GM19324 (cell line): ENCODE measurements at regions not wholly inside any gene's neighbourhood (a gene's known extent, or its start where the extent isn't known, plus 50 kb on each side); places are given as distances from the start of the nearest gene placed in this dataset.
"Not testable (repeated sequence)": the region's sequence is repeated elsewhere in the genome, so short reads cannot be mapped to it uniquely, and the experiment has no call there.

ENCODE experiments used
- ATAC-seq: cut with Tn5 transposase; IDR thresholded peaks from one replicate; pipeline ENCODE4 v1.9.1; 2021; ENCODE audit warnings: mild to moderate bottlenecking, moderate library complexity; ENCODE audit not compliant: unreplicated experiment, low FRiP score

- ATAC-seq = no peak
Measured at GRCh38 chr5:37975531-37975930, 135.7 kb upstream of the GDNF start.

GRCh38 chr5:37971483-37972024 lies 131.7 kb upstream of the GDNF start:
- no peak for ATAC-seq

GRCh38 chr5:37966871-37967270 lies 127.0 kb upstream of the GDNF start:
- no peak for ATAC-seq

GRCh38 chr5:37966291-37966690 lies 126.5 kb upstream of the GDNF start:
- ATAC-seq = no peak

- ATAC-seq = no peak
Measured at GRCh38 chr5:37962389-37962788, 122.5 kb upstream of the GDNF start.

GRCh38 chr5:37957218-37957617 lies 117.4 kb upstream of the GDNF start:
- ATAC-seq = no peak

GRCh38 chr5:37955748-37956147 lies 115.9 kb upstream of the GDNF start:
- no peak for ATAC-seq

GRCh38 chr5:37954561-37954960 lies 114.7 kb upstream of the GDNF start:
- ATAC-seq = no peak

- no peak for ATAC-seq
Measured at GRCh38 chr5:37951946-37952721, 112.3 kb upstream of the GDNF start.

- ATAC-seq = no peak
Measured at GRCh38 chr5:37950436-37950835, 110.6 kb upstream of the GDNF start.

- no peak for ATAC-seq
Measured at GRCh38 chr5:37945446-37945845, 105.6 kb upstream of the GDNF start.

- not testable (repeated sequence) for ATAC-seq
Measured at GRCh38 chr5:37943136-37943535, 103.3 kb upstream of the GDNF start.

GRCh38 chr5:37940931-37941623 lies 101.2 kb upstream of the GDNF start:
- ATAC-seq = no peak

GRCh38 chr5:37938861-37939260 lies 99.0 kb upstream of the GDNF start:
- ATAC-seq = no peak

- ATAC-seq = no peak
Measured at GRCh38 chr5:37938076-37938852, 98.4 kb upstream of the GDNF start.

- ATAC-seq = no peak
Measured at GRCh38 chr5:37936091-37936490, 96.2 kb upstream of the GDNF start.

GRCh38 chr5:37933576-37933975 lies 93.7 kb upstream of the GDNF start:
- ATAC-seq = no peak

GRCh38 chr5:37932450-37932849 lies 92.6 kb upstream of the GDNF start:
- ATAC-seq = no peak

GRCh38 chr5:37931541-37931940 lies 91.7 kb upstream of the GDNF start:
- no peak for ATAC-seq

- no peak for ATAC-seq
Measured at GRCh38 chr5:37930350-37930749, 90.5 kb upstream of the GDNF start.

GRCh38 chr5:37929791-37930190 lies 90.0 kb upstream of the GDNF start:
- no peak for ATAC-seq
